GM12865 (cell line): ENCODE measurements at regions not wholly inside any gene's neighbourhood (a gene's known extent, or its start where the extent isn't known, plus 50 kb on each side); places are given as distances from the start of the nearest gene placed in this dataset.
"Not testable (repeated sequence)": the region's sequence is repeated elsewhere in the genome, so short reads cannot be mapped to it uniquely, and the experiment has no call there.

Experiments used
- DNase-seq: peaks from one replicate; pipeline ENCODE4 v3.0.0; 2010; ENCODE audit warnings: low read depth
- H3K4me3 ChIP-seq: 2 replicates; pipeline ENCODE4 v1.5.1; 2011; ENCODE audit warnings: mild to moderate bottlenecking, low read depth, low read length, control low read depth
- CTCF ChIP-seq: IDR thresholded peaks from 2 replicates; pipeline ENCODE4 v1.5.1; 2011; ENCODE audit warnings: low read length, control low read depth, low read depth, inconsistent platforms; ENCODE audit not compliant: insufficient read depth; ENCODE audit errors: missing control alignments

- H3K4me3 ChIP-seq, result no peak overlapping the region
- no peak for DNase-seq
- no peak for TF ChIP-seq CTCF
Observed at GRCh38 chr2:203626952-203627681, 79.3 kb upstream of the CD28 start.

- no peak overlapping the region for H3K4me3 ChIP-seq
- DNase-seq, result no peak
- TF ChIP-seq CTCF, result no peak
Observed at GRCh38 chr2:203629699-203630098, 76.7 kb upstream of the CD28 start.

- H3K4me3 ChIP-seq, result no peak overlapping the region
- no peak for DNase-seq
- no peak for TF ChIP-seq CTCF
Observed at GRCh38 chr2:203631068-203631757, 75.2 kb upstream of the CD28 start.

GRCh38 chr2:203636588-203637470 is 69.6 kb upstream of the CD28 start:
- no peak for TF ChIP-seq CTCF
- no peak for DNase-seq
- H3K4me3 ChIP-seq, result no peak overlapping the region

GRCh38 chr2:203637471-203638167 is 68.8 kb upstream of the CD28 start:
- H3K4me3 ChIP-seq, result no peak overlapping the region
- DNase-seq, result peak; percentile 14
- no peak for TF ChIP-seq CTCF

GRCh38 chr2:203641865-203642264 is 64.6 kb upstream of the CD28 start:
- not testable (repeated sequence) for H3K4me3 ChIP-seq, DNase-seq

GRCh38 chr2:203642841-203643240 is 63.6 kb upstream of the CD28 start:
- not testable (repeated sequence) for DNase-seq, H3K4me3 ChIP-seq
